LNCAP (cell line): ENCODE measurements at regions not wholly inside any gene's neighbourhood (a gene's known extent, or its start where the extent isn't known, plus 50 kb on each side); places are given as distances from the start of the nearest gene placed in this dataset.

Experiments used
- CTCF ChIP-seq: fragments of 450-650 bp; IDR thresholded peaks from 2 replicates; pipeline ENCODE4 v1.5.1; 2017; ENCODE audit warnings: mild to moderate bottlenecking

- no peak for TF ChIP-seq CTCF
Observed at GRCh38 chr14:65972346-65972870, 513.8 kb upstream of the CCDC196 start.

- no peak for TF ChIP-seq CTCF
Observed at GRCh38 chr14:65972891-65973290, 513.3 kb upstream of the CCDC196 start.

GRCh38 chr14:65975865-65976264, 510.3 kb upstream of the CCDC196 start:
- no peak for TF ChIP-seq CTCF

- no peak for TF ChIP-seq CTCF
Observed at GRCh38 chr14:65976761-65977404, 509.3 kb upstream of the CCDC196 start.

GRCh38 chr14:65981192-65981843, 504.9 kb upstream of the CCDC196 start:
- TF ChIP-seq CTCF, result no peak

- TF ChIP-seq CTCF, result no peak
Observed at GRCh38 chr14:65986041-65986440, 500.1 kb upstream of the CCDC196 start.

GRCh38 chr14:65989981-65990380, 496.2 kb upstream of the CCDC196 start:
- TF ChIP-seq CTCF, result no peak
